ENCODE measurements at regions not wholly inside any gene's neighbourhood (a gene's known extent, or its start where the extent isn't known, plus 50 kb on each side); places are given as distances from the start of the nearest gene placed in this dataset.
"Not testable (repeated sequence)": the region's sequence is repeated elsewhere in the genome, so short reads cannot be mapped to it uniquely, and the experiment has no call there.

DNA sequence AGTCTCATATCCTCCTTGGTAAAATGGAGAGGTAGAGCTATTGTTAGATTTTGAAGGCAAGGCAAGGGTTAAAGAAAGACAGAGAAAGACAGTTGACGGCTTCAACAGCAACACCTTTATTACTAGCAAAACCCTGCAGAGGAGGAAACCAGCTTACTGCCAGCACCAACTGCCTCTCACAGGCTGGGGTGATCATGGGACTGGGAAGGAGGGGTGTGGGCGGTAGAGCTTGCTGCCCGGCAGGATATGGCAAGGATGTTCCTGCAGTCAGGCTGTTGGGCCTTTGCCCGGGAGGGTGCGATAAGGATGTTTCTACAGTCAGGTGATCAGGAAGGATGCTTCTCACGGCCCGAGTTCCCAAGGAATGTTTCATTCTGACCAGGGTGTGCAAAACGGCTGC, 310.0 kb downstream of the FOXD4L4 start:
- not testable (repeated sequence) for DNase-seq

DNA sequence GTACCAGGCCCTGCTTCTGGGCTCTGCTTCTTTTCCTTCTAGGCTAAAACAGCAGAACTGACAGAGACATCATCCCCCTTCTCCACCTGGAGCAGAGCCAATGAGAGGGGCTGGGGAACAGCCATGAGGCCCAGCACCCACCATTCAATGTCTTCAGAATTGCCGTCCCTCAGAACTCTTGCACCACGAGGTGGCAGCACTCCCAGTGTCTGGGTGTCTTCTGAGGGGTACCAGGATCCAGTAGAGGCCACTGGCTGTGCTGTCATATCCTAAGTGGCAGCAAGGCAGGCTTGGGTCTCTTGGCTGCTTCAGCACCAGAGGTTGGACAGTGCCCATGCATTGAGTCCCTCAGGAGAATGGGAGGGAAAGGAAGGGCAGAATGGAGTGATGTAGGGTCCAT, 312.8 kb downstream of the FOXD4L4 start:
- not testable (repeated sequence) for DNase-seq

- DNase-seq = not testable (repeated sequence)
These were observed 317.8 kb downstream of the FOXD4L4 start for GRCh38 chr9:66054705-66055104.

GRCh38 chr9:66060681-66061080, 323.7 kb downstream of the FOXD4L4 start:
- not testable (repeated sequence) for DNase-seq

DNA sequence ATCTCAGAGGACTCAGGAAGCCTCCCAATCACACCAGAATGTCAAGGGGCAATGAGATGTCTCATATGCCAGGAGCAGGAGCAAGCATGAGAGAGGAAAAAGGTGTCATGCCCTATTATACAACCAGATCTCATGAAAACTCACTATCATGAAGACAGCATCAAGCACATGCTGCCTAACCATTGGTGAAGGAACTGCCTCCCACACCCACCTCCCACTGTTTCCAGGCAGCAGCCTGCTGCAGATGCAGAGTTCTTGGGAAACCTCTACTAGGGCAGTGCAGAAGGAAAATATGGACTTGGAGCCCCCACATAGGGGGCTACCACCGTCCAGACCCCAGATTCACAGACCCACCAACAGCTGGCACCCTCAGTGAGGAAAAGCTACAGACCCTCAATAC, 326.9 kb downstream of the FOXD4L4 start:
- not testable (repeated sequence) for DNase-seq

DNA sequence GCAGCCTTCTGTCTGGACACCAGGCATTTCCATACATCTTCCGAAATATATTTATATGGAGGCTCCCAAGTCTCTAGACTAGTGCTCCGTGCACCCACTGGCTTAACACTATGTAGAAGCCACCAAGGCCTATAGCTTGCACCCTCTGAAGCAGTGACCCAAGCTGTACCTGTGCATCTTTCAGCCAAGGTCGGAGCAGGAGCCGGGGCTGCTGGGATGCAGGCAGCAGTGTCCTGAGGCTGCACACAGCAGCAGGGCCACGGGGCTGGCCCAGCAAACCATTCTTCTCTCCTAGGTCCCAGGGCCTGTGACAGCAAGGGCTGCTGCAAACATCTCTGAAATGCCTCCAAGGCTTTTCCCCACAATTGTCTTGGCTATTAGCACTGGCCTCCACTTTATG, 328.8 kb downstream of the FOXD4L4 start:
- DNase-seq = not testable (repeated sequence)

DNA sequence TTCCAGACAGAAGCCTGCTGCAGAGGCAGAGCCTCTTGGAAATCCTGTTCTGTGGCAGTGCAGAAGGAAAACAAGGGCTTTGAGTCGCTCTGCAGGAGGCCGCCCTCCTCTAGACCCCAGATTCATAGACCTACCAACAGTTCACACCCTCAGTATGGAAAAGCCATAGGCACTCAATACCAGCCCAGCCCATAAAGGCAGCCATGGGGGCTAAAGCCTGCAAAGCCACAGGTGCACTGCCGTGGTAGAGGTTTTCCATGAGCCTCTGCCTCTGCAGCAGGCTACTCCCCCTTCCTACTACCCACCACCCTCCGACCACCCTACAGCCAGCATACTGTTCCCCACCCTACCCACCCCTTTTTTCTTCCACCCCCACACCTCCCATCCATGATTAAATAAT, 330.3 kb downstream of the FOXD4L4 start:
- DNase-seq = peak in 1 of 2 donors; percentile 5

DNA sequence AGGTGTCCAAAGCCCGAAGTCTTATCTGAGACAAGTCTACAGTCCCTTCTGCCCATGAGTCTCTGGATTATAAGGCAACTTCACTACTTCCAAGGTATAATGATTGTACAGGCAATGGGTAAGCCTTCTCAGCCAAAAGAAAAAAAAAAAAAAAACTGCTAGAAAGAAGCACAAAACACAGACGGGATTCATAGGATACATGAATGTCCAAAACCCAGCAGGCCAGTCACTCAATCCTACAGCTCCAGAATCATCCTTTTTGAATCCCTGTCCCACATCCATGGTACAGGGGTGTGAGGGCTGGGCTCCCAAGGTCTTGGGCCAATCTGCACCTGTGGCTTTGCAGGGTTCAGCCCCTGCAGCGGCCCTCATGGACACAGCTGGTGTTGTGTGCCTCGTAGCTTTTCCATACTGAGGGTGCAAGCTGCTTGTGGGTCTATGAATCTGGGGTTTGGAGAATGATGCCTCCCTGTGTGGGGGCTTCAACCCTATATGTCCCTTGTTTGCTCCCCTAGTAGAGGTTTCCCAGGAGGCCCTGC, 331.6 kb downstream of the FOXD4L4 start:
- DNase-seq = not testable (repeated sequence)

DNA sequence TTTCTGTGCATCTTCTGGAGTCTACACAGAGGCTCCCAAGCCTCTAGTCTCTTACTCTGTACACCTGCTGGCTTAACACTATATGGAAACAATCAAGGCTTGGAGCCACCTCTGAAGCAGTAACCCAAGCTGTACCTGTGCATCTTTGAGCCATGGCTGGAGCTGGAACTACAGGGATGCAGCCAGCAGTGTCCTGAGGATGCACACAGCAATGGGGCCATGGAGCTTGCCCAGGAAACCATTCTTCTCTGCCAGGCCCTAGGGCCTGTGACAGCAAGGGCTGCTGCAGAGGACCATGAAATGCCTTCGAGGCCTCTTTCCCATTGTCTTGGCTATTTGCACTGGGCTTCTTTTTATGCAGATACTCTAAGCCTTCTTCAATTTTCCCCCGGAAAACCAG, 332.1 kb downstream of the FOXD4L4 start:
- not testable (repeated sequence) for DNase-seq

- not testable (repeated sequence) for DNase-seq
These were observed 336.2 kb downstream of the FOXD4L4 start for GRCh38 chr9:66073111-66073510.

DNA sequence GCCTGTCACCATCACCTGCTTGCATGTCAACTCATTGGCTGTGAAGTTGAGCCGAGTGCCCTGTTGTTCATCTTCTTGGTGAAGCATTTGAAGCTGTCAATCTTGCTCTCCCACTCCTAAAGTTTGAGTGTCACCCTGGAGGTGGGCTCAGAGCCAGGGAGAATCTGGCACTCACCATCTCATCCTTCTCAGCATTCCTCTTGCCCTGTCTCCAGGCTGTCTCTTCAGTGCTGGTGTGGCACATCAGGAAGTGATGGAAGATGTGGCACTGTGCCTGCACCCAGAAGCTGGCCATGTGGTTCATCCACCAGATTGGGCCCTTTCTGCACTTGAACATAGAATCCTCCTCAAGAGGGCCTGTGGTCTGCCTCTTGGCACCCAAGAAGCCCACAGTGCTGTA, 345.9 kb downstream of the FOXD4L4 start:
- not testable (repeated sequence) for DNase-seq

Data from stimulated activated CD4-positive, alpha-beta T cell treated with anti-CD3 and anti-CD28 coated beads, Interleukin-2, amount 100 ng/mL, for 24 hours (primary cell).